GM19239 (cell line): ENCODE measurements at regions not wholly inside any gene's neighbourhood (a gene's known extent, or its start where the extent isn't known, plus 50 kb on each side); places are given as distances from the start of the nearest gene placed in this dataset.
A peak's percentile ranks its signal among the peaks of the same experiment; 100 is the strongest.

Experiments used
- DNase-seq: peaks from one replicate; pipeline ENCODE4 v3.0.0; 2011; ENCODE audit warnings: low spot score; ENCODE audit not compliant: insufficient read length
- FAIRE-seq: peaks from 2 replicates; lab custom pipeline; 2011; peaks lifted over from hg19 to GRCh38; lab: Jason Lieb, UNC

DNA sequence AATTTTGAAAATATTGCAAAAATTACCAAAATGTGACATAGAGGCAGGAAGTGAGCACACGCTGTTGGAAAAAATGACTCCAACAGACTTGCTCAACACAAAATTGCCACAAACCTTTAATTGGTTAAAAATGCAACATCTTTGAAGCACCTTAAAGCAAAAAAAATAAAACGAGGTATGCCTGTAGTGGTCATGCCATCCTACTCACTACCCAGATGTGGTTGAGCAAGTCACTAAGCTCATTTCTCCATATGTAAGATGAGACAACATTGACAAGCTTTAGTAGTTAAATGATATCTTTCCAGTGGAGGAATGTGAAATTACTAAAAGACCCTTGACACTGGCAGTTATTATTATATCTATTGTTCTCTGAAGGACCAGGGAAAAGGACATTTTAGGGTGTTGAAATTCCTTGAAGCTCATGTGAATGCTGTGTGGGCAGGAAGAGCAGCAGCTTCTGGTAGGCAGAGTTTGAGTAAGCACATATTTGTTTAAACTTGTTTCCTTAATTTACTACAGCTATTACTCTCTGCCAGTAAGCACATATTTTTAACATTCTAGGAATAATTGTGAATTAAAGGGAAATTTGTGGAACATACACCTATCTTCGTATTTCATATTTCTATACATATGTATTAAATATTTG is 131.6 kb upstream of the P2RY1 start:
- FAIRE-seq (no peak), DNase-seq (no peak)

DNA sequence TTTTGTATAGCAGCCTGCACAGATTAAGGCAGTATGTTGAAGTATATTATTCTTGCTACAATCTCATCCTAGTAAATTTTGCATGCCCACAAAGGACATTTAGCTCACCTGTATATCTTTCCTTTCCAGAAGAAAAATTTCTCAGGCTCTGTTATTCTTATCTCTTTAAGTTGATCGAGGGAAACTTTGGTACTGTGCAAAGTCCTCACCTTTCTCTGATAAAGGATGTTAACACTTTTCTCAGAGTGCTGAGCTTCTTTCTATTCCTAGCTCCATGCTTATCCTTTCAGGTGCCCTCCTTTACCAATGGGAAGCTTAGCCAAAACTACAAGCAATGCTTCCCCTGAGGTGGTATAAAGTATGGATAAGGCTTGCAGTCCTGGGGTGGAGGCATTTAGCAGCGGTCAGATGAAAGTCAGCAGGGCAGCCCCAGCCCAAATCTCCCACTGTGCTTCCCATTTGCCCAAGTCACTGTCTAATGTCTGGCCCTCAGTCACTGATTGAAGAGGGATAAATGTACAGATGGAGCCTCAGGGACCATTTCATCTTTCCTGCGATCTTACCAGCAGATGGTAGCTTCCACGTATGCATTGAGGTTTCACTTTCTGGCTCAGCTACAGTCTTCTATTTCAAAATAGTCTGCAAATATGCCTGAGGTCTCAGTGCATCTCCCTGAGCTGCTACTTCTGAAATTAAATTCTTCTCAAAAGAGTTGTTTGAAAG is 127.8 kb upstream of the P2RY1 start:
- DNase-seq, result no peak
- FAIRE-seq, result no peak

DNA sequence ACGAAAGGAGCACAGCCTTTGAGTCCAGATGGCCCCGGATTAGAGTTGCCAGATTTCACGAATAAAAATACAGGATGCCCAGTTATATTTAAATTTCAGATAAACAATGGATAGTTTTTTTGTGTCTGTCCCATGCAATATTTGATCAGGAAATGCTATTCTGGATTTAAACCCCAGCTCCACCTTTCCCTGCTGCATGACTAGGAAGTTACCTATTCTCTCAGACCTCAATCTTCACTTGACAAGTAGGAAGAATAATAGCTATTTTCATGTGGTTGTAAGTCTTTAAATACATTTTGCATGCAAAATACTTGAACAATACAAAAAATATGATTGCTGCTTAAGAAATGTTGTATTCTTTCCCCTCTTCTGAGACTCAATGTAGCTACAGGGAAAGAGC is 125.3 kb upstream of the P2RY1 start:
- DNase-seq, result no peak
- FAIRE-seq, result no peak

DNA sequence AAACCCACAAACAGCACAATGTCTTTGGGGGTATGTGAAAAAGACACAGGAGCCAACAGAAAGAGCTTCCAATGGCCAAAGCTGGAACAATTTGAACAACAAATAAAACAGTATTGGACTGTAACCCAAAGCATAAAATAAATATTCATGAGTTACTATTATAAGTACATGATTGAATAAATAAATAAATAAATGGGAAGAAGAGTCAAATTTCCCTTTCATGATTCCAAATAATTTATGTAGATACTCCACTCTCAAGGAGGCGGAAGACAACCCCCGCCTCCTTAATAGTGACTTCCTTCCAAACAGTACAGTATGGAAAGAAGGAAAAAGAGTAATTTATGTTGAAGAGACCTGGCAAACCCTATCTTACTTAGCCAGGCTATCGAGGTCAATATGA is 124.4 kb upstream of the P2RY1 start:
- no peak for FAIRE-seq
- DNase-seq, result no peak

DNA sequence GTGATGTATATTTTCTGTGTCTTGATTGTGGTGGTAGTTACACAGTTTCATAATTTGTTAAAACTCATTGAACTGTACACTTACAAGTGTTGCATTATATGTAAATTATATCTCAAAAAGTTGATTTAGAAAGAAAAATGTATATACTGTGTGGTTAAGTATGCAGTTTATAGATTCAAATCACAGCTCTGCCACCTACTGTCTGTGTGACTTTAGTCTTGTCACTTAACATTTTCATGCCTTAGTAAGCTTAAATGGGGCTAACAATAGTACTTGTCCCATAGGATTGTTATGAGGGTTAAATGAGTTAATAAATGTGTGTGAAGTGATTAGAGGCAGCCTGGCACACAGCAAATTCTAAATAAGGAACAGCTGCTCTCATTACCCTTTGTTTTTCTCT is 120.9 kb upstream of the P2RY1 start:
- no peak for DNase-seq
- FAIRE-seq, result no peak

DNA sequence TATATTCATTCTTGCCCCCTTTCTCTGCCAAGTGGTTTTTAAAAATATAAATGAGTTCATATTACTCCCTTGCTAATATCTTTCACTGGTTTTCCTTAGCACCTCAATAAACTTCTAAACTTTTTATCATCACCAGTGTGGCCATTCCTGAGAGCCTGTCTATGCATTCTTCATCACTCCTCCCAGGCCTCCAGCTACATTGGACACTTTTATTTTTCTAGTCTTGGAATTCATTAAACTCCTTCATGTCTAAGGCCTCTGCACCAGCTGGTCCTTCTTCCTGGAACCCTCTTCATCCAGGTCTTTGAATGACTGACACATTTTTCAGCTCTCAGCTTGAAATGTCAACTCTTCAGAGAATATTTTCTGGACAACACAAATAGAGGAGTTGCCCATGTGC is 120.4 kb upstream of the P2RY1 start:
- DNase-seq (no peak), FAIRE-seq (no peak)

DNA sequence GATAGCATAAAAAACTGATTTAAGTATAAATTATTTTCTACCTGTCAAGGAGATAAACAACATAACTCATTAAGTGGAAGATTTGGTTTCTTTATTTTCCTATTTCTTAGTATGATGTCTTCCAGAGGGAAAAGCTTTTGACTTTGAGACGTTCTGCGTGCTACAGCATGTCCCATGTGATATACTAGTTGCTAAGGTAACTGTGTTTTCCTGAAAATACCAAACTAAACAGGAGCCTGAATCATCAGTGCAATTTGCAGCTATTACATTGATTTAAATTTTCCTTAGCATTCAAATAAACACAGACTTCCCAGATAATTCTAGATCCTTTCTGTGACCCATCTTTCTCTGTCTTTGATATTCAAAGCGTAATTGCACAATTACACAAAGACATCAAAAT is 117.7 kb upstream of the P2RY1 start:
- DNase-seq (no peak), FAIRE-seq (no peak)

DNA sequence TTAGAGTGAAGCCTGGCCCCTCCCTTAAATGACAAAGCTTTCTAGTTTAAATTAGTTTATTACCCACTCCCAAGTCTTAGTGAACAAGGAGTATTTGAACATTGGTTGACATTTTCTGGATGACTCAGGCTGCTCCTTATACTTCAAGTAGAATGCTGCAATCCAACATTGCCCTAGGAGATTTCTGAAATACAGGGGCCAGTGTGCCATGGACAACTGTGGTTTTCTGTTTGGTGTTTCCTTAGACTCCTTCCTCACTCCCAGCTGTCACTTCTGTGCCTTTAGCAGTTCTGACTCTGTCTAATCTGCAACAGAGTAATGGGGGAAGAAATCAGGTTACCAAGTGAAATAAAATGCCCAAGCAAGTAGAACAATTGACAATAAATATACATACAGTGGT is 116.1 kb upstream of the P2RY1 start:
- DNase-seq (no peak), FAIRE-seq (no peak)

DNA sequence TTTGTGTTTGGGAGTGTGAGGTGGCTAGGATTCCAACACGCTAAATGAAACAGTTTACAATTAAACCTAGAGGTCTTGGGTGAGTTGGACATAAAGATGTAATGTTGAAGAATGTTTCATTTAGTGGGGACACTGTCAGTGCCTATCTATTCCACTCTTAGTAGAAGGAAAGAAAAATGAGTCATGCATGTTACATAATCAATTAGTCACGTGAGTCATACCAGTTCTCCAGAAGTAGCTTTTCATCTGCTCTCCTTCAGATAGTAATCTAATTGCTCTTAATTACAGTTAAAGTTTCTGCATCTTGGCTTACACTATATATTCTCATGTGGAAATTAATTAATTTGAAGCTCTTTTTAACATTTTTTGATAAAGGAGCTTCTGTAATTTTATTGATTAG is 115.7 kb upstream of the P2RY1 start:
- FAIRE-seq (no peak), DNase-seq (no peak)

DNA sequence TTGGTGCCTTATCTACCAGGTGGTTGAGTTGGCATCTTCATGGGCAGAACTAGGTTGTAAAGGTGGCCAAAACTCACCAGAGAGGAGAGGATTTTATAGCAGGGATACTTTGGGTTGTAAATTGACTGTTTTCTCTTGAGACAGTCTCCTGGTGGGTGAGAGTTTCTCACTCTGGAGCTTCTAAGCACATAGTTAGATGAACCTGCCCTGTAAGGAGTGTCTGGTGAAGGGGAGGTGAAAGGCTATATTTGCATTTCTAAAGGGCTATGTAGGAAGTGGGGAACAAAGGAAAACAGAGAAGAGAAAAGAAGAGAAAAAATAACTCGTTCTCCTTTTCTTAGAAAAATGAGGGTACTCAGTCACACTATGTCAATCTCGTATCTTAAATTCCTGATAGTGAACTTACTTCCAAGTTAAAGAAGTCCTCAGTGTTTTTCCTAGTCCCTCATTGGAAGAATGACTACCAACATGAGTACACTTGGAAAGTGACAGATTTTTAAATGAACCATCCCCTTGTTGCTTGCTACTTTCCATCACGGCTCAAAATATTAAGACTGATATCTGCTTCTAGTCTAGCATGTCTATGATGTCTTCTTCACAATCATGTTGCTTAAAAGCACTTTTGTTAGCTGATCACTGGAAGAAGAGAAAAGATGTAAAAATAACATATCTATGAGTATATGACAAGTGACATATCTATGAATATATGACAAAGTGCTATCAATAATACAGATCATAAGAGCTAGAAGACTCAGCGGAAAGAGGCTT is 113.8 kb upstream of the P2RY1 start:
- DNase-seq (no peak), FAIRE-seq (no peak)

DNA sequence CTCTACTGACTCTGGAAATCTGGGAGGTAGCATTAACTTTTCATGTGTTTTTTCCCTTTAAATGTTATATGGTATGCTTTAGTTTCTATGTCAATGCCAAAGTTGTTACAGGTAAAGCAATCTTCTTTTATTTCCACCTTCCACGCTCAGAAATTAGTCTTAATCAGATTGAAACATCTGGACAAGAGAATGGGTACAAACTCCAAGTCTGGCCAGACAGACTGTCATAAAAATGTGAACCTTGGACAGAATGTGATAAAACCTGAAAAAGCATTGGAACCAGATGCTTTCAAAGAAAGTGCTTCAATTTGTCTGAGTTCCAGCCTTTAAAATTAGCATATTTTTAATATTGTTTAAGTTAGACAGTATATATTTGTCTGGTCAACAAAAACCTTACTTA is 110.7 kb upstream of the P2RY1 start:
- FAIRE-seq (no peak), DNase-seq (no peak)

DNA sequence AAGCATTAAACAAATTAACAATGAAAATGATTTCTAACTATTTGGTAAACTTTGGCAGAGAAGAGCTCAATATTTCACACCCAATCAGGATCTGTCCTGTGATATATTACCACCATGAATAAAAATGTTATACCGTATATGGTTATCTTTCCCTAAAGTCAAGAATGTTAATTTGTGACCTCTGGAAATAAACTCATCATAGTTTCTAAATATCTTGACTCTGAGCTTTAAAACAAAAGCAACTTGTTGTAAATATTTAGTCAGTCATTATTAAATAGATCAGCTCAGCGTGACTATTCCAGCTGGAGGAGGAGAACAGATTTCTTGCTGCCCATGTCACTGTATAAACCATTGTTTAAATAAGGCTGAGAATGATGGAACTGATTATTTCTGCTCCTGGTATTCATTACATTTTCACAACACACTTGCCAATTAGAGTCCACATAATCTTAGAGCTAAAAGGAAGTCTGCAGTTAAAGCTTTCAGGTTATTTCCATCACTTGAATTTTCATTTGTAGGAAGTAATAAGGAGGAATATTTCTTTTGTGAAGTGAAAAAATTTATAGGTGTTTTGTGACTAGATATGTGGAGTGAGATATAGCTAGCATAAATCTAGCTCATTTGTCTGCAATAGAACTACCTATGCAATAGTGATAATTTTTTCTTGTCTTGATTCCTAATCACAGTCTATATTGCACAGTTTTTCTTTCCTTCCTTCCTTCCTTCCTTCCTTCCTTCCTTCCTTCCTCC is 106.5 kb upstream of the P2RY1 start:
- FAIRE-seq (no peak), DNase-seq (no peak)

DNA sequence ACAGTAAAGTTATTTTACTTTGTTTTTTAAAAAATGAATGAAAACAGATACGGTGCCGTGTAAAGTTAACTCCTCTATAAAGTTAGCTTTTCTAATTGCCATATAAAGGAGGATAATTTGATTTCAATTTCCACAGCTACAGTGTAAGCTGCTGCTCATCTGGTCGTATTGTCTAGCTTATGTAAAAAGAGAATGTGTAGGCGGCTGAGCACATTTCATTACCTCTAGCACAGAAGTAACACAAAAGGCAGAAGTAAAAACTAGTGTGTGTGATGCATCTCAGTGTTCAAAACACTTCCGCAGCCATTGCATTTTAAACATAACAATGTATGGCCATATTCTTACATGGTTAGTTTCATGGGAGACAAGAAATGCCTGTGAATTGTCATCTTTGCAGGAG is 105.0 kb upstream of the P2RY1 start:
- FAIRE-seq (no peak), DNase-seq (no peak)

DNA sequence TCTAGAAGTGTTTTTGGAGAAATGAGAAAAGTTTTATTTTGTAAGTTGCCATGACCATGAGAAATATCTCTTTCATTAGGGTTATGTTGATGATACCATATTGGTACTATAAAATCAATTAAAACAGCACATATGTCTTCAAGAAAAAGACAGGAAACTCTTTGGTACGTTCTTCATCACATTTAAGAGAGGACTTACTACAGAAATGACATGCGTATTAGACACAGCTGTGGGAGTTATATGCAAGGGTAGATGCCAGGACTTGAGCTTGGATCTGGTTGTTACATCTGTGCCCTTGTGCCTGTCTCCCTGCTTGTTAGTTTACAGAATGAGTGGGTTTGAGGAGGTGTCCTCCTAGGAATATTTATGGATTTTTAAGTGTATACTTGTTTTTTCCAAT is 103.4 kb upstream of the P2RY1 start:
- no peak for FAIRE-seq

DNA sequence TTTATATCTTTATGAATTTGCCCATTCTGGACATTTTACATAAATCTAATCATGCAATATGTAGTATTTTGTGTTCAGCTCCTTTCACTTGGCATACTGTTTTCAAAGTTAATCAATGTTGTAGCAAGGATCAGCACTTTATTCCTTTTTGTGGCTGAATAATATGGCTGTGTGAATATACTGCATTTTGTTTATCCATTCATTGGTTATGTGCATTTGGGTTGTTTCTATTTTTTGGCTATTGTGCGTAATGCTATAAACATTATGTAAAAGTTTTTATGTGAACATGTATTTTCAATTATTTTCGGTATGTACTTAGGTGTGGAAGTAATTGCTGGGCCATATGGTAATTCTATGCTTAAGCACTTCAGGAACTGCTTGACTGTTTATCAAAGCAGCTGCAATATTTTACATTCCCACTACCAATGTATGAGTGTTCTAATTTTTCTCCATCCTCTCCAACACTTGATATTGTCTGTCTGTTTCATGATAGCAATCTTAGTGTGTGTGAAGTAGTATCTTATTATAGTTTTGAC is 101.3 kb upstream of the P2RY1 start:
- FAIRE-seq (no peak), DNase-seq (no peak)

More for the DNA sequence above, 103.4 kb upstream of the P2RY1 start:
- DNase-seq, result no peak

DNA sequence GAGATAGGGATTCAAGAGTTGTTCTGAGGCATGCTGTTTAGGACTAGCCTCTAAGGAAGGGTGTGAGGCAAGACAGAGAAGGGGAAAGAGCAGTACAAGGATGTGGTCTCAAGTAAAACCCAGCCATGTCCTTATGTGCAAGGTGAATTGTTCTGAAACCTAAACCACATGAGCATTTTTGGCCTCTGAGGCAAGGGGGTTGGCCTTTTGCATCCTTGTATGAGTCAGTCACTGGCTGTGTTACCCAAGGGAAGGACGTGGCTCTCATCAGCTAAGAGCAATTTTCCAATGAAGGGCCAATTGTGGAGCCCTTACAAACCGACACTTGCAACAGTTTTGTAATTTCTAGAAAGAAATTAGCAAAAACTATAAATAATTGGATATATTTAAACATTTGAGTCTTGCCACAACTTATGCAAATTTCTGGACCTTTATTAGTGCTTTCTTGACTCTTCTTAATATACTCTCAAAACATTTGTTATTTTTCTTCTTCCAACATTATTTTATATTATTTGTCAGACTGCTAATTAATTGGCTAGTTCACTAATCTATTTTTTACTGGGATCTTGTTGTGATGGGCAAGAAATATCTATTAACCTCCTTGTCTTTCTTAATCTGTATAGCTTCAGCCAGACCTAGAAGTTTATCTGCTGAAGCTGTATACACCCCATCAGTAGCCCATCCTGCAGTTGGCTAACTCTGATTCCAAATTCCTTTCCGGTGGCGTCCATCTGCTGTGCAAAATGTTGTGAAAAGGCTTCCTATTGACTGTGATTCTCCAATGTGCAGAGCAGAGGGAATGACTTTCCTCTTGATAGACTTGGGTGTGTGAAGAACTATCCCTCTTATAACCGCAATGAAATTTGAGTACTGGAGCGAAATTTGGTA is 97.7 kb upstream of the P2RY1 start:
- FAIRE-seq, result peak; percentile 97
- peak; percentile 32 for DNase-seq

DNA sequence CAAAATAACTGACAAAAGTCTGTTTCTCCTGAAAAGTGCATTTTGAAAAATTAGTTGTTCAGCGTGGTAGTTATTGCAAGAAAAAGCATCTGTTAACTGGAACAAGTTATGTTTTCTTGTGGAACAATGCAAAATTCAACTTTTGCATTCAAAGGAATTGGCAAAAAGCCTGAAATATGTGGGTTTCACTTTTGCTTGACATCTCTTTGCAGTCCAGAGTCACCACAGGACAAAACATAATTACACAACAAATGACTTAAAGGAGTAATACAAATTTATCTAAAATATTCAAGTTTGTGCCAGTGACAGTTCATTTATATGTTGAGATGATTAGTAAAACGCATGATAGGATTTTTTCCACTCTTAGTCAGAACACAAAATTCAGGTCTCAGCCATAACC is 96.3 kb upstream of the P2RY1 start:
- FAIRE-seq (peak; percentile 87), DNase-seq (no peak)

DNA sequence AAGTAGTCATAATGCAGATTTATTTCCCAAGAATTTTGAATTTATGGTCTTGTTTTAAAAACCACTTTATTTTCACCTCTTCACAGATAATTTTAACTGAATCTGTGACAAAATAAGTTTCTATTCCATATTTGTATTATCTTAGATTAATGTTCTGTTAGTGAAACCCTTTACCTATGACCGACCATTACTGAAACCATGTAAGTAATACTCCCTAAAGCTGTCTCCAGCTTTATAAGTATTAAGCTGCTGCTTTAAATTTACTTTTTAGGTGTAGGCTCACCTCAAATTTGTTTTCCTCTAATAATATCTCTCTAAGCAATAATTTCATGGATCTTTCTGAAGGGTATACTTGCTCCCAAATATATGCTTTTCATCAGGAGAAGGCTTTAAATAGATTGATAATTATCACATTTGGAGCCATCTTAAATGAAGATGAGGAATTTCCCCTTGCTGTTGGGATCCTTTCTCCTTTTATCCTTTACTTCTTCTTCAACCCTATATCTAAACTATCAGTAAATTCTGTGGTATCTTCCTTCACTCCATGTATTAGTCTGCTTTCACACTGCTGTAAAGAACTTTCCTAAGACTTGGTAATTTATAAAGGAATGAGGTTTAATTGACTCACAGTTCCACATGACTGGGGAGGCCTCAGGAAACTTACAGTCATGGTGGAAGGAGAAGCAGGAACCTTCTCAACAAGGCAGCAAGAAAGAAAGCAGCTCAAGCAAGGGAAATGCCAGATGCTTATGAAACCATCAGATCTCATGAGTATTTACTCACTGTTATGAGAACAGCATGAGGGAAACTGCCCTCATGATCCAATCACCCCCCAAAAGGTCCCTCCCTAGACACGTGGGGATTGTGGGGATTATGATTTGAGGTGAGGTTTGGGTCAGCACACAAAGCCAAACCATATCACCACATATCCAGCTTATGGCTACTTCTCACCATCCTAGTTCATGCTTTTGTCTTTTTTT is 92.3 kb upstream of the P2RY1 start:
- DNase-seq, result no peak
- peak; percentile 28 for FAIRE-seq
